H9 (cell line): ENCODE measurements at regions not wholly inside any gene's neighbourhood (a gene's known extent, or its start where the extent isn't known, plus 50 kb on each side); places are given as distances from the start of the nearest gene placed in this dataset.

Experiments used
- DNase-seq: peaks from one replicate; pipeline ENCODE4 v3.0.0-alpha.2; 2017
- H2AFZ ChIP-seq: one replicate; pipeline ENCODE4 v1.6.1; 2013; ENCODE audit warnings: mild to moderate bottlenecking, low read length, control low read depth, moderate library complexity
- H2AK5ac ChIP-seq: 2 replicates; pipeline ENCODE4 v1.6.1; 2013; ENCODE audit warnings: low read length, control low read depth, mixed read lengths; ENCODE audit not compliant: insufficient read length
- H2BK120ac ChIP-seq: one replicate; pipeline ENCODE4 v1.6.1; 2013; ENCODE audit warnings: low read depth, mild to moderate bottlenecking, low read length, control low read depth, inconsistent platforms; ENCODE audit not compliant: poor library complexity, severe bottlenecking
- H2BK12ac ChIP-seq: 2 replicates; pipeline ENCODE4 v1.6.1; 2013; ENCODE audit warnings: low read length, control low read depth, mixed read lengths, low read depth; ENCODE audit not compliant: insufficient read length
- H2BK15ac ChIP-seq: 2 replicates; pipeline ENCODE4 v1.6.1; 2013; ENCODE audit warnings: low read depth, low read length, control low read depth
- H2BK20ac ChIP-seq: one replicate; pipeline ENCODE4 v1.6.1; 2013; ENCODE audit warnings: low read depth, mild to moderate bottlenecking, low read length, control low read depth, inconsistent platforms; ENCODE audit not compliant: poor library complexity, severe bottlenecking
- H2BK5ac ChIP-seq: 2 replicates; pipeline ENCODE4 v1.6.1; 2013; ENCODE audit warnings: low read length, control low read depth, mixed read lengths; ENCODE audit not compliant: insufficient read length
- H3K14ac ChIP-seq: 2 replicates; pipeline ENCODE4 v1.6.1; 2013; ENCODE audit warnings: low read length, control low read depth; ENCODE audit not compliant: insufficient read depth
- H3K18ac ChIP-seq: 2 replicates; pipeline ENCODE4 v1.6.1; 2013; ENCODE audit warnings: low read depth, mild to moderate bottlenecking, mixed read lengths, low read length, control low read depth; ENCODE audit not compliant: insufficient read length
- H3K23ac ChIP-seq: 2 replicates; pipeline ENCODE4 v1.6.1; 2013; ENCODE audit warnings: low read length, control low read depth, mixed read lengths, low read depth; ENCODE audit not compliant: insufficient read length
- H3K23me2 ChIP-seq: 2 replicates; pipeline ENCODE4 v1.6.1; 2013; ENCODE audit warnings: low read depth, mild to moderate bottlenecking, mixed read lengths, low read length, control low read depth; ENCODE audit not compliant: insufficient read length, poor library complexity, severe bottlenecking
- H3K27ac ChIP-seq: 2 replicates; pipeline ENCODE4 v1.5.1; 2013; ENCODE audit warnings: low read length, control low read depth, mixed read lengths, low read depth; ENCODE audit not compliant: insufficient read length
- H3K27me3 ChIP-seq: 2 replicates; pipeline ENCODE4 v1.6.1; 2013; ENCODE audit warnings: low read length, control low read depth, inconsistent platforms; ENCODE audit not compliant: insufficient read depth
- H3K4ac ChIP-seq: 2 replicates; pipeline ENCODE4 v1.6.1; 2013; ENCODE audit warnings: low read depth, mild to moderate bottlenecking, control low read depth, inconsistent platforms, low read length, moderate library complexity
- H3K4me1 ChIP-seq: 2 replicates; pipeline ENCODE4 v1.6.1; 2013; ENCODE audit warnings: low read length, control low read depth, inconsistent platforms; ENCODE audit not compliant: insufficient read depth
- H3K4me2 ChIP-seq: 2 replicates; pipeline ENCODE4 v1.6.1; 2013; ENCODE audit warnings: low read length, control low read depth, mixed read lengths; ENCODE audit not compliant: insufficient read length, insufficient read depth
- H3K56ac ChIP-seq: 2 replicates; pipeline ENCODE4 v1.6.1; 2013; ENCODE audit warnings: low read depth, mild to moderate bottlenecking, mixed read lengths, low read length, control low read depth; ENCODE audit not compliant: insufficient read length
- H3K79me1 ChIP-seq: 2 replicates; pipeline ENCODE4 v1.6.1; 2013; ENCODE audit warnings: low read depth, mild to moderate bottlenecking, moderate library complexity, low read length, control low read depth, inconsistent platforms; ENCODE audit not compliant: insufficient read depth, poor library complexity, severe bottlenecking
- H3K79me2 ChIP-seq: 2 replicates; pipeline ENCODE4 v1.6.1; 2013; ENCODE audit warnings: low read length, control low read depth, inconsistent platforms; ENCODE audit not compliant: insufficient read depth
- H3K9ac ChIP-seq: 2 replicates; pipeline ENCODE4 v1.6.1; 2013; ENCODE audit warnings: low read length, control low read depth, mixed read lengths; ENCODE audit not compliant: insufficient read length; ENCODE audit errors: extremely low read depth
- H3K9me3 ChIP-seq: one replicate; pipeline ENCODE4 v1.6.1; 2013; ENCODE audit warnings: low read depth, low read length, inconsistent platforms; ENCODE audit not compliant: control insufficient read depth
- H3T11ph ChIP-seq: one replicate; pipeline ENCODE4 v1.6.1; 2013; ENCODE audit warnings: mild to moderate bottlenecking, low read length, control low read depth, inconsistent platforms
- H4K20me1 ChIP-seq: one replicate; pipeline ENCODE4 v1.6.1; 2013; ENCODE audit not compliant: control insufficient read depth, insufficient read length, insufficient read depth
- H4K5ac ChIP-seq: 2 replicates; pipeline ENCODE4 v1.6.1; 2013; ENCODE audit warnings: low read depth, mild to moderate bottlenecking, mixed read lengths, low read length, control low read depth; ENCODE audit not compliant: insufficient read length
- H4K8ac ChIP-seq: replicated peaks from 2 replicates; pipeline ENCODE4 v1.6.1; 2013; ENCODE audit warnings: low read length, control low read depth, mixed read lengths, low read depth; ENCODE audit not compliant: insufficient read length
- H4K91ac ChIP-seq: 2 replicates; pipeline ENCODE4 v1.6.1; 2013; ENCODE audit warnings: low read depth, mild to moderate bottlenecking, moderate library complexity, mixed read lengths, low read length, control low read depth; ENCODE audit not compliant: insufficient read length
- H3K27ac Mint-ChIP-seq, 3 experiments: 2 replicates in 2 of 3; 3 replicates in 1 of 3; pipeline ENCODE4 v1.8.0; 2020 to 2021; ENCODE audit warnings: mixed read lengths in 3 of 3, mild to moderate bottlenecking in 1 of 3, moderate library complexity in 1 of 3
- H3K27me3 Mint-ChIP-seq: 2 replicates; pipeline ENCODE4 v1.8.0; 2021; ENCODE audit warnings: low read depth, mild to moderate bottlenecking, moderate library complexity, mixed read lengths
- H3K36me3 Mint-ChIP-seq, 3 experiments: 2 replicates in 2 of 3; 3 replicates in 1 of 3; pipeline ENCODE4 v1.8.0; 2020 to 2021; ENCODE audit warnings: low read depth in 3 of 3, mixed read lengths in 3 of 3; ENCODE audit not compliant: insufficient read depth in 1 of 3
- H3K4me1 Mint-ChIP-seq, 2 experiments: 2 replicates each; pipeline ENCODE4 v1.8.0; 2020; ENCODE audit warnings: mixed read lengths in 2 of 2
- H3K4me3 Mint-ChIP-seq, 2 experiments: 2 replicates in 1 of 2; 3 replicates in 1 of 2; pipeline ENCODE4 v1.8.0; 2020 to 2021; ENCODE audit warnings: mild to moderate bottlenecking in 2 of 2, mixed read lengths in 2 of 2, moderate library complexity in 1 of 2
- H3K9me3 Mint-ChIP-seq, 2 experiments: 2 replicates in 1 of 2; 3 replicates in 1 of 2; pipeline ENCODE4 v1.8.0; 2020; ENCODE audit warnings: mild to moderate bottlenecking in 2 of 2, mixed read lengths in 2 of 2, moderate library complexity in 1 of 2
- WGBS: extraction: QIAGEN DNeasy Blood & Tissue Kit; methylation state at CpG from one replicate; pipeline ENCODE4 v1.1.7; 2013; ENCODE audit warnings: missing lambda C conversion rate, low lambda C conversion rate, mixed read lengths; ENCODE audit not compliant: insufficient read length; ENCODE audit errors: extremely low coverage; 5-methylcytosine and 5-hydroxymethylcytosine counted together
- TF ChIP-seq, protein P1 (sequence below): fragments of 200-600 bp; sonication (generic); conservative IDR thresholded peaks from 3 replicates; pipeline ENCODE4 v1.8.0; 2021; ENCODE audit warnings: antibody characterized with exemption, mild to moderate bottlenecking

DNA sequence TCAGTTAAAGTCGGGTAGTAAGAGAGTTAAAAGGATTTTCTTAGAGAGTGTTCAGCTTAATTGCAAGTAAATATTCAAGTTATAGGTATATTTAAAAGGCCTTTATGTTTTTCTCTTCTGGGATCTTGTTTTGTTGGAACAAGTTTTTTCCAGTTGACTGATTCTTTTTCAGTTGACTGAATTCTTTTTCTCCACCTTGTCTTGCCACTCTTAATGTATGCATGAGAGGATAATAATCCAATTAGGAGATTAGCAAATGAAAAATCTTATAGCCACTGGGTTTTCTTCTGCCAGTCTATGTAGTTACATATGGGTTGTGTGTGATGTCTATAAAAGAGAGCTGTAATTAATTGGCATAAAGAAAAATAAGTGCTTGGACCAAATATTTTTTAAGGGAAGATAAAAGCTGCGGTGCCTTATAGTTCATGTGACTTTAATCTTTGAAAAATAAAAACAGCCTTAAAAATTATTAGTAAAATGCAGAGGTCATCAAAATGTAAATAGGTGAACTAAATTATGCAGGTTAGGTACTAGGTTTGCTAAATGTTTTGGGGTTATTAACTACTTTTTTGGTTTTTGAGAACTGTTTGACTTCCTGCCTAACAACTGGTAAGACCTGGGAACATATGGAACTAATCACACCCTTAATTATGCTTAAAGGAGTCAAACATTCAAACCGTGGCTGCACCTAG is 367.2 kb downstream of the HTR1B start:
- Histone ChIP-seq H2BK12ac (no peak overlapping the region), H2BK5ac (no peak overlapping the region), H3K79me2 (no peaks in the 10 kb centered on the region), H3K23ac (no peak overlapping the region), H2BK15ac (no peak overlapping the region), H3K9ac (no peak overlapping the region), H3T11ph (no peak overlapping the region), H2AK5ac (no peak overlapping the region), H2BK120ac (no peak overlapping the region), H3K79me1 (no peaks in the 10 kb centered on the region), H3K23me2 (no peaks in the 10 kb centered on the region), H3K27me3 (no peaks in the 10 kb centered on the region), H4K8ac (no peak overlapping the region), H4K91ac (no peak overlapping the region), H3K4me2 (no peak overlapping the region), H3K4ac (no peak overlapping the region), H3K27ac (no peak overlapping the region), H2BK20ac (no peak overlapping the region), H4K5ac (no peak overlapping the region), H3K4me1 (no peaks in the 10 kb centered on the region), H3K14ac (no peak overlapping the region), H4K20me1 (no peaks in the 10 kb centered on the region), H2AFZ (no peak overlapping the region), H3K18ac (no peak overlapping the region), H3K9me3 (no peaks in the 10 kb centered on the region), H3K56ac (no peak overlapping the region)
- Mint-ChIP-seq H3K9me3 (no peaks in the 10 kb centered on the region), H3K4me1 (peaks cover 12 to 14% of the 10 kb centered on the region in 2 experiments), H3K27ac (no peak overlapping the region), H3K27me3 (no peaks in the 10 kb centered on the region), H3K4me3 (no peak overlapping the region), H3K36me3 (no peaks in the 10 kb centered on the region)
- WGBS, result no CpG with 5 or more reads among the region's 3 CpGs
- TF ChIP-seq, protein P1, sequence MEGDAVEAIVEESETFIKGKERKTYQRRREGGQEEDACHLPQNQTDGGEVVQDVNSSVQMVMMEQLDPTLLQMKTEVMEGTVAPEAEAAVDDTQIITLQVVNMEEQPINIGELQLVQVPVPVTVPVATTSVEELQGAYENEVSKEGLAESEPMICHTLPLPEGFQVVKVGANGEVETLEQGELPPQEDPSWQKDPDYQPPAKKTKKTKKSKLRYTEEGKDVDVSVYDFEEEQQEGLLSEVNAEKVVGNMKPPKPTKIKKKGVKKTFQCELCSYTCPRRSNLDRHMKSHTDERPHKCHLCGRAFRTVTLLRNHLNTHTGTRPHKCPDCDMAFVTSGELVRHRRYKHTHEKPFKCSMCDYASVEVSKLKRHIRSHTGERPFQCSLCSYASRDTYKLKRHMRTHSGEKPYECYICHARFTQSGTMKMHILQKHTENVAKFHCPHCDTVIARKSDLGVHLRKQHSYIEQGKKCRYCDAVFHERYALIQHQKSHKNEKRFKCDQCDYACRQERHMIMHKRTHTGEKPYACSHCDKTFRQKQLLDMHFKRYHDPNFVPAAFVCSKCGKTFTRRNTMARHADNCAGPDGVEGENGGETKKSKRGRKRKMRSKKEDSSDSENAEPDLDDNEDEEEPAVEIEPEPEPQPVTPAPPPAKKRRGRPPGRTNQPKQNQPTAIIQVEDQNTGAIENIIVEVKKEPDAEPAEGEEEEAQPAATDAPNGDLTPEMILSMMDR, result no peak
- no peak for DNase-seq
